SK-N-DZ (cell line): ENCODE measurements at regions not wholly inside any gene's neighbourhood (a gene's known extent, or its start where the extent isn't known, plus 50 kb on each side); places are given as distances from the start of the nearest gene placed in this dataset.

Source experiments
- DNase-seq: peaks from one replicate; pipeline ENCODE4 v3.0.0-alpha.2; 2015; ENCODE audit warnings: low spot score

GRCh38 chr5:51449026-51449425 lies 65.8 kb downstream of the ISL1 start:
- no peak for DNase-seq

GRCh38 chr5:51452562-51452961 lies 69.3 kb downstream of the ISL1 start:
- no peak for DNase-seq

GRCh38 chr5:51465165-51465564 lies 81.9 kb downstream of the ISL1 start:
- peak; percentile 90 for DNase-seq

- no peak for DNase-seq
Measured at GRCh38 chr5:51466214-51466613, 83.0 kb downstream of the ISL1 start.

- peak; percentile 49 for DNase-seq
Measured at GRCh38 chr5:51468196-51468595, 84.9 kb downstream of the ISL1 start.

- DNase-seq = no peak
Measured at GRCh38 chr5:51471630-51472029, 88.4 kb downstream of the ISL1 start.

GRCh38 chr5:51472472-51472871 lies 89.2 kb downstream of the ISL1 start:
- DNase-seq = no peak

GRCh38 chr5:51475628-51476027 lies 92.4 kb downstream of the ISL1 start:
- DNase-seq = no peak

- DNase-seq = no peak
Measured at GRCh38 chr5:51476431-51476830, 93.2 kb downstream of the ISL1 start.

- no peak for DNase-seq
Measured at GRCh38 chr5:51479840-51480239, 96.6 kb downstream of the ISL1 start.

GRCh38 chr5:51484326-51484725 lies 101.1 kb downstream of the ISL1 start:
- no peak for DNase-seq

- DNase-seq = no peak
Measured at GRCh38 chr5:51486158-51486557, 102.9 kb downstream of the ISL1 start.

- DNase-seq = no peak
Measured at GRCh38 chr5:51487952-51488351, 104.7 kb downstream of the ISL1 start.

- peak; percentile 49 for DNase-seq
Measured at GRCh38 chr5:51488803-51489642, 105.8 kb downstream of the ISL1 start.

- DNase-seq = no peak
Measured at GRCh38 chr5:51494821-51495220, 111.6 kb downstream of the ISL1 start.

GRCh38 chr5:51495672-51496071 lies 112.4 kb downstream of the ISL1 start:
- no peak for DNase-seq

GRCh38 chr5:51517838-51518237 lies 134.6 kb downstream of the ISL1 start:
- DNase-seq = peak; percentile 45

GRCh38 chr5:51518607-51519006 lies 135.4 kb downstream of the ISL1 start:
- DNase-seq = peak; percentile 70

GRCh38 chr5:51521583-51521982 lies 138.3 kb downstream of the ISL1 start:
- peak; percentile 60 for DNase-seq

GRCh38 chr5:51539232-51539631 lies 156.0 kb downstream of the ISL1 start:
- no peak for DNase-seq

- DNase-seq = no peak
Measured at GRCh38 chr5:51544031-51544785, 161.0 kb downstream of the ISL1 start.

GRCh38 chr5:51556833-51557232 lies 173.6 kb downstream of the ISL1 start:
- DNase-seq = no peak

- DNase-seq = peak; percentile 62
Measured at GRCh38 chr5:51558682-51559081, 175.4 kb downstream of the ISL1 start.
